ENCODE measurements at regions not wholly inside any gene's neighbourhood (a gene's known extent, or its start where the extent isn't known, plus 50 kb on each side); places are given as distances from the start of the nearest gene placed in this dataset.
A peak's percentile ranks its signal among the peaks of the same experiment; 100 is the strongest.

GRCh38 chr7:16999541-17000267 is 117.9 kb upstream of the AGR3 start:
- DNase-seq (ENCODE audit: low read depth, low spot score) = no peak
- no peak overlapping the region for H3K4me3 ChIP-seq (ENCODE audit: low read length)
- H3K27ac ChIP-seq (ENCODE audit: low read length) = no peak overlapping the region
- no peaks in the 10 kb centered on the region for H3K36me3 ChIP-seq (ENCODE audit: control insufficient read depth, insufficient read depth, low read length)
- H3K9me3 ChIP-seq (ENCODE audit: control insufficient read depth, insufficient read depth, low read length) = no peaks in the 10 kb centered on the region
- H3K4me1 ChIP-seq (ENCODE audit: control insufficient read depth, insufficient read depth, low read length) = no peaks in the 10 kb centered on the region
- WGBS (ENCODE audit: insufficient coverage, insufficient read length) = no CpG with 5 or more reads among the region's 1 CpG
- no peaks in the 10 kb centered on the region for H3K27me3 ChIP-seq (ENCODE audit: control insufficient read depth, insufficient read depth, low read length)

DNA sequence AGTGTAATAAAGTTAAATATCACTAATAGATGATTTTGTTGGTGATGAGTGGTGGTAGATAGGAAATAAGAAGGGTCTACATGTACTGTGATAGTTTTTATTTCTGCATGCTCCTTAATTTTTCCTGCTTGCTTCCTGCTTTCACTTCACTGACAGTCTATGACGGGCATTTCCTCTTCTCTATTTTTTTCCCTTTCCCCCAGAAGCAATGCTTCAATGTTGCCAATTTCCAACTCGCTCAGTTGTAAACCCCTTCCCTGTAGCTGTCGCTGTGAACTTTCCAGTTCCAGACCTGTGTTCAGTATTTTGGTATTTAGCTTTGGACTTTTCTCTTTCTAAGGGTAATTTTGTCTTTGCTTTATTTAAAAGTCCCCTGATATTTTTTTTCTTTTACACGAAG is 123.5 kb upstream of the AGR3 start:
- Histone ChIP-seq H3K36me3 (ENCODE audit: control insufficient read depth, insufficient read depth, low read length) (no peaks in the 10 kb centered on the region), H3K4me3 (ENCODE audit: low read length) (no peak overlapping the region), H3K27ac (ENCODE audit: low read length) (no peak overlapping the region), H3K9me3 (ENCODE audit: control insufficient read depth, insufficient read depth, low read length) (no peaks in the 10 kb centered on the region), H3K27me3 (ENCODE audit: control insufficient read depth, insufficient read depth, low read length) (no peaks in the 10 kb centered on the region), H3K4me1 (ENCODE audit: control insufficient read depth, insufficient read depth, low read length) (no peaks in the 10 kb centered on the region)
- WGBS (ENCODE audit: insufficient coverage, insufficient read length) = no CpG with 5 or more reads among the region's 4 CpGs
- no peak for DNase-seq (ENCODE audit: low read depth, low spot score)

- Histone ChIP-seq H3K27me3 (ENCODE audit: control insufficient read depth, insufficient read depth, low read length) (no peaks in the 10 kb centered on the region), H3K4me1 (ENCODE audit: control insufficient read depth, insufficient read depth, low read length) (no peaks in the 10 kb centered on the region), H3K4me3 (ENCODE audit: low read length) (no peak overlapping the region), H3K36me3 (ENCODE audit: control insufficient read depth, insufficient read depth, low read length) (no peaks in the 10 kb centered on the region), H3K9me3 (ENCODE audit: control insufficient read depth, insufficient read depth, low read length) (no peaks in the 10 kb centered on the region), H3K27ac (ENCODE audit: low read length) (no peak overlapping the region)
- no peak for DNase-seq (ENCODE audit: low read depth, low spot score)
- WGBS (ENCODE audit: insufficient coverage, insufficient read length) = no CpG with 5 or more reads among the region's 2 CpGs
These were observed 126.1 kb upstream of the AGR3 start for GRCh38 chr7:17007841-17008240.

DNA sequence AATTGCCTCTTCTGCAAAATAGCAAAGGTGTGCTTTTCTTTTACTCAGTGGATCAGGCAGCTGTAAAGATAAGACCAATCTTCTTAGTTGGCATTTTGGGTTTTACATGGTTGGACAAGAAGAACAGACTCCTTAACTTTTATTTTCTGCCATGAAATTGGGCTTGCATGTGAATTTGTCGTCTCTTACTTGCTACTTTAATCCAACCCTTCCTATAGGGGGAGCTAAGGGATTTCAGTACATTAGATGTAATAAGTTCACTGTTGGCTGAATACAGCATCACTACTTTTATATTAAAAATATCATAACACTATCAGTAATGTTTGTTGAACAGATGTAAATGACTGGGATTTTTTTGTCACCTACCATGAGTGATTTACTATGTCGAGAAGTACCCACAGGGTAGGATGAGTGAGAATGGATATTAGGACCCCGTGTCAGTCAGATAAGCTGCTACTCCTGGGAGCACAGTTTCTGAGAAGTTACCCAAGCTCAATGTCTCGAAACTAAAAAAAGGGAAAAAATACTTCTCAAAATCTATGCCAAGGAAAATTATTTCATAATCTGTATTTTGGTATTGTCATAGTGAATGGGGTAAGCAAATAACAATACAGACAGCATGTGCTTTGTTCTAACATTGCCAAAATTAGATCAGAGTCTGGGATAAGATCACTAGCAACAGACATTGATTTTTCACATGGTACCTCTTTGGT is 127.4 kb upstream of the AGR3 start:
- Histone ChIP-seq H3K4me3 (ENCODE audit: low read length) (no peak overlapping the region), H3K4me1 (ENCODE audit: control insufficient read depth, insufficient read depth, low read length) (no peaks in the 10 kb centered on the region), H3K36me3 (ENCODE audit: control insufficient read depth, insufficient read depth, low read length) (no peaks in the 10 kb centered on the region), H3K27me3 (ENCODE audit: control insufficient read depth, insufficient read depth, low read length) (no peaks in the 10 kb centered on the region), H3K27ac (ENCODE audit: low read length) (no peak overlapping the region), H3K9me3 (ENCODE audit: control insufficient read depth, insufficient read depth, low read length) (no peaks in the 10 kb centered on the region)
- DNase-seq (ENCODE audit: low read depth, low spot score) = peak; percentile 4
- no CpG with 5 or more reads among the region's 4 CpGs for WGBS (ENCODE audit: insufficient coverage, insufficient read length)

GRCh38 chr7:17009933-17010332 is 128.2 kb upstream of the AGR3 start:
- Histone ChIP-seq H3K9me3 (ENCODE audit: control insufficient read depth, insufficient read depth, low read length) (no peaks in the 10 kb centered on the region), H3K27ac (ENCODE audit: low read length) (no peak overlapping the region), H3K27me3 (ENCODE audit: control insufficient read depth, insufficient read depth, low read length) (no peaks in the 10 kb centered on the region), H3K36me3 (ENCODE audit: control insufficient read depth, insufficient read depth, low read length) (no peaks in the 10 kb centered on the region), H3K4me1 (ENCODE audit: control insufficient read depth, insufficient read depth, low read length) (no peaks in the 10 kb centered on the region), H3K4me3 (ENCODE audit: low read length) (no peak overlapping the region)
- no peak for DNase-seq (ENCODE audit: low read depth, low spot score)
- no CpG with 5 or more reads among the region's 1 CpG for WGBS (ENCODE audit: insufficient coverage, insufficient read length)

- H3K27me3 ChIP-seq (ENCODE audit: control insufficient read depth, insufficient read depth, low read length) = no peaks in the 10 kb centered on the region
- no peaks in the 10 kb centered on the region for H3K9me3 ChIP-seq (ENCODE audit: control insufficient read depth, insufficient read depth, low read length)
- WGBS (ENCODE audit: insufficient coverage, insufficient read length) = 100% methylated on average over 1 of the region's 2 CpGs
- no peaks in the 10 kb centered on the region for H3K36me3 ChIP-seq (ENCODE audit: control insufficient read depth, insufficient read depth, low read length)
- DNase-seq (ENCODE audit: low read depth, low spot score) = no peak
- H3K27ac ChIP-seq (ENCODE audit: low read length) = no peak overlapping the region
- no peaks in the 10 kb centered on the region for H3K4me1 ChIP-seq (ENCODE audit: control insufficient read depth, insufficient read depth, low read length)
- H3K4me3 ChIP-seq (ENCODE audit: low read length) = no peak overlapping the region
These were observed 129.0 kb upstream of the AGR3 start for GRCh38 chr7:17010637-17011300.

GRCh38 chr7:17013204-17013603 is 131.4 kb upstream of the AGR3 start:
- WGBS (ENCODE audit: insufficient coverage, insufficient read length) = no CpG with 5 or more reads among the region's 3 CpGs
- no peaks in the 10 kb centered on the region for H3K9me3 ChIP-seq (ENCODE audit: control insufficient read depth, insufficient read depth, low read length)
- no peak overlapping the region for H3K27ac ChIP-seq (ENCODE audit: low read length)
- no peak overlapping the region for H3K4me3 ChIP-seq (ENCODE audit: low read length)
- no peaks in the 10 kb centered on the region for H3K36me3 ChIP-seq (ENCODE audit: control insufficient read depth, insufficient read depth, low read length)
- DNase-seq (ENCODE audit: low read depth, low spot score) = no peak
- no peaks in the 10 kb centered on the region for H3K4me1 ChIP-seq (ENCODE audit: control insufficient read depth, insufficient read depth, low read length)
- no peaks in the 10 kb centered on the region for H3K27me3 ChIP-seq (ENCODE audit: control insufficient read depth, insufficient read depth, low read length)

DNA sequence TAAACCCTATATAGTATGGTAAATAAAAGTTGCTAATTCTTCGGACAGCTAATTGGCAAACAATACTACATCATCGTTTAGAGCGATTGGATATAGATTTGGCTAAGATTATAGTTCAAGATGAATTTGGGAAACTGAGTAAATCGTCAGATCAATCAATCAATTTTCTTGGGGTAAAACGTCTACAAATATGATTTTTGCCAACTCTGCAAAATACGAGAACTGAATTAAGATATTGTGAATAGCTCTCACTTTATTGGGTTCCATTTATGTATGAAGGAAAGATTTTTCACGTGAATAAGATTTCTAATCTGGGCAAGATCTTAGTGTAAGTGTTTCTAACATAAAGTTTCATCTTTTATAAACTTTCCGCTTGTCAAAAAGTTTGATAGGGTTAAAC is 132.9 kb upstream of the AGR3 start:
- Histone ChIP-seq H3K27ac (ENCODE audit: low read length) (no peak overlapping the region), H3K36me3 (ENCODE audit: control insufficient read depth, insufficient read depth, low read length) (no peaks in the 10 kb centered on the region), H3K27me3 (ENCODE audit: control insufficient read depth, insufficient read depth, low read length) (no peaks in the 10 kb centered on the region), H3K9me3 (ENCODE audit: control insufficient read depth, insufficient read depth, low read length) (no peaks in the 10 kb centered on the region), H3K4me3 (ENCODE audit: low read length) (no peak overlapping the region), H3K4me1 (ENCODE audit: control insufficient read depth, insufficient read depth, low read length) (no peaks in the 10 kb centered on the region)
- 100% methylated on average over 1 of the region's 8 CpGs for WGBS (ENCODE audit: insufficient coverage, insufficient read length)
- DNase-seq (ENCODE audit: low read depth, low spot score) = no peak

GRCh38 chr7:17015598-17016031 is 133.8 kb upstream of the AGR3 start:
- no peaks in the 10 kb centered on the region for H3K9me3 ChIP-seq (ENCODE audit: control insufficient read depth, insufficient read depth, low read length)
- no peak for DNase-seq (ENCODE audit: low read depth, low spot score)
- H3K4me3 ChIP-seq (ENCODE audit: low read length) = no peak overlapping the region
- H3K4me1 ChIP-seq (ENCODE audit: control insufficient read depth, insufficient read depth, low read length) = no peaks in the 10 kb centered on the region
- no CpG with 5 or more reads among the region's 4 CpGs for WGBS (ENCODE audit: insufficient coverage, insufficient read length)
- no peaks in the 10 kb centered on the region for H3K36me3 ChIP-seq (ENCODE audit: control insufficient read depth, insufficient read depth, low read length)
- no peak overlapping the region for H3K27ac ChIP-seq (ENCODE audit: low read length)
- H3K27me3 ChIP-seq (ENCODE audit: control insufficient read depth, insufficient read depth, low read length) = no peaks in the 10 kb centered on the region

GRCh38 chr7:17016402-17017010 is 134.7 kb upstream of the AGR3 start:
- no CpG with 5 or more reads among the region's 2 CpGs for WGBS (ENCODE audit: insufficient coverage, insufficient read length)
- no peaks in the 10 kb centered on the region for H3K4me1 ChIP-seq (ENCODE audit: control insufficient read depth, insufficient read depth, low read length)
- H3K27me3 ChIP-seq (ENCODE audit: control insufficient read depth, insufficient read depth, low read length) = no peaks in the 10 kb centered on the region
- no peaks in the 10 kb centered on the region for H3K36me3 ChIP-seq (ENCODE audit: control insufficient read depth, insufficient read depth, low read length)
- no peak overlapping the region for H3K4me3 ChIP-seq (ENCODE audit: low read length)
- no peak overlapping the region for H3K27ac ChIP-seq (ENCODE audit: low read length)
- no peaks in the 10 kb centered on the region for H3K9me3 ChIP-seq (ENCODE audit: control insufficient read depth, insufficient read depth, low read length)
- no peak for DNase-seq (ENCODE audit: low read depth, low spot score)
